AML-193 (cell line): ENCODE measurements at regions not wholly inside any gene's neighbourhood (a gene's known extent, or its start where the extent isn't known, plus 50 kb on each side); places are given as distances from the start of the nearest gene placed in this dataset.
A peak's percentile ranks its signal among the peaks of the same experiment; 100 is the strongest.
"Not testable (repeated sequence)": the region's sequence is repeated elsewhere in the genome, so short reads cannot be mapped to it uniquely, and the experiment has no call there.

Experiments
- DNase-seq, 2 experiments: peaks; one replicate each; lab custom pipeline; 2025; lab: John Stamatoyannopoulos, UW

DNA sequence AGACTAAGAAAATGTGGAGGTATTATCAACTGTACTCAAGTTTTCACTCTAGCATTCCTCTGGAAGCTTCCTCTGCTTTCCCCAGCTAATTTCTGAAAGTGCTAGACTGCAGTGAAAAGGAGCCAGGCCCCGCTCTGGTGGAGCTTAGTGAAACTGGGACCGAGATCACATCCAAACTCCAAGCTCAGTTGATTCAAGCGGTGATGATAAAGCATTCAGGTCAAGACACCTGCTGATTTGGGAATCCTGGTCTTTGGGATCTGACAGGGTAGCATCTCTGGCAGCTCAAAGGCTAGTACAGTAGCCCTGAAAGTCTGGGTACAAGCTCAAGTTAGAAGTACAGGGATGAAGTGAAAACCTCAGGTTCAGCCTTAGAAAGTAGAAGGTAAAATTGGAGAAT, 120.2 kb upstream of the CRIM1 start:
- no peak for DNase-seq

GRCh38 chr2:36223259-36223658, 132.3 kb upstream of the CRIM1 start:
- no peak for DNase-seq

- no peak for DNase-seq
These were observed 133.1 kb upstream of the CRIM1 start for GRCh38 chr2:36222485-36222884.

- no peak for DNase-seq
These were observed 140.9 kb upstream of the CRIM1 start for GRCh38 chr2:36214691-36215090.

DNA sequence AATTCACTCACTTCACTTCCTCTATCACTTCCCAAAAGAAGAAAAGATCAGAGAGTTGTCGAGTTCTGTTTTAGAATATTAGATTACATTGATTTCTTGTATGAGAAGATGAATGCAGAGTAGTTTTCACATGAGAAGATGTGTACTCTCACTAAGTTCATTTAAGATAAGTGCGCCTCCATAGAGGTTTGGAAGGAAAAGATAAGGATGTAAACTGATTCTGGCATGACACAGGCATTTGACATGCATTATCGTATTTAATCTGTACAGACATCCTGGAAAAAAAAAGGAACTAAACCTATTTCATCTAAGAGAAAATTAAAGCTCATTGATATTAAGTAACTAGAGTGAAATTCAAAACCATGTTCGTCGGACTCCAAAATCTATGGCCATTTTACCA, 152.2 kb upstream of the CRIM1 start:
- DNase-seq: no peak

- no peak for DNase-seq
These were observed 158.2 kb upstream of the CRIM1 start for GRCh38 chr2:36197181-36197971.

DNA sequence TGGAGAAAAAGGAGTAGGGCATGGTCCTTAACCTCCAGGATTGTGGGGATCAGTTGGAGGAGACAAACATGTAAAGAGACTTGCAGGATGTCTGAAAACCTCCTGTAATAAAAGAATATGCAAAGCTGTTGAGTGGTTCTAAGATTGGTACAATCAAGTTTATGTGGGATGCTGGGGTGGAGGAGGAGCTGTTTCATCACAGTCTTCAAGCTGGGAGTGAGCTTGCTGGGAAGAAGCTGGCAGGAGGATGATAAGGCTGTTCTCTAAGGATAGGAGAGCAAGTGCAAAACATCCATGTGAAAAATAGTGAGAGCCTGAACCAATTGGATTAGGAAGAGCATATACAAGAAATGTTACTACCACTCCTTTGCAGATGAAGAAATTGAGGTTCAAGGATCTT, 161.9 kb upstream of the CRIM1 start:
- DNase-seq: no peak

- DNase-seq: no peak
These were observed 162.6 kb upstream of the CRIM1 start for GRCh38 chr2:36192983-36193382.

DNA sequence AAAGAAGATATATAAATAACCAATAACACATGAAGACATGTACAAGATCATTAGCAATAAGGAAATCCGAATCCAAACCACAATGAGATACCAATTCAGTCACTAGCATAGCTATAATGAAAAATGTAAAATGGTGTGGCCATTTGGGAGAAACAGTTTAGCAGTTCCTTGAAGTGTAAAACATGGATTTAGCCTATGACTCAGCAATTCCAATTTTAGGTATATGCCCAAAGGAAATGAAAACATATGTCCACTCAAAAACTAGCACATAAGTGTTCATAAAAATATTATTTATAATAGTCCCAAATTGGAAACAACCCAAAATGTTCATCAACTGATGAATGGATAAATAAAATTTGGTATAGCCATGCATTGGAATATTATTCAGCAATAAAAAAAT, 165.5 kb upstream of the CRIM1 start:
- no peak for DNase-seq

DNA sequence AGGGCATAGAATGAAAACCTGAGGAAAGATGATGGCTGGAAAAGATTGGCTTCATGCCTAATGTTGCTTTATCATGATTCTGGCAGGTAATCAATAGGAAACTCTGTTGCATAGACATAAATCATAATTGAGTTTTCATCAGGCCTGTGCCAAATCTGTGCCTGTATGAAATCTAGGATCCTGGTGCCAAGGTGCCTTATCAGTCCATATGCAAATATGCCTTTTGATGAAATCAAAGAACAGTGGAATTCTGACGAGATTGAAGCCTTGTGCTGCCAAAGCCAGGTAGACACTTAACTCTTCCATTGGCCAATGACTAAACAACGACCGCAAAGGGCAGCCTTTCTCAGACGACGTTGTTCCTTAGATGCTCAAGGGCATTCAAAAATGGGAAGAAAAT, 170.0 kb upstream of the CRIM1 start:
- DNase-seq: no peak

- DNase-seq: no peak
These were observed 170.7 kb upstream of the CRIM1 start for GRCh38 chr2:36184848-36185247.

GRCh38 chr2:36180789-36181482, 174.6 kb upstream of the CRIM1 start:
- not testable (repeated sequence) for DNase-seq

- DNase-seq: not testable (repeated sequence)
These were observed 175.3 kb upstream of the CRIM1 start for GRCh38 chr2:36180293-36180692.

DNA sequence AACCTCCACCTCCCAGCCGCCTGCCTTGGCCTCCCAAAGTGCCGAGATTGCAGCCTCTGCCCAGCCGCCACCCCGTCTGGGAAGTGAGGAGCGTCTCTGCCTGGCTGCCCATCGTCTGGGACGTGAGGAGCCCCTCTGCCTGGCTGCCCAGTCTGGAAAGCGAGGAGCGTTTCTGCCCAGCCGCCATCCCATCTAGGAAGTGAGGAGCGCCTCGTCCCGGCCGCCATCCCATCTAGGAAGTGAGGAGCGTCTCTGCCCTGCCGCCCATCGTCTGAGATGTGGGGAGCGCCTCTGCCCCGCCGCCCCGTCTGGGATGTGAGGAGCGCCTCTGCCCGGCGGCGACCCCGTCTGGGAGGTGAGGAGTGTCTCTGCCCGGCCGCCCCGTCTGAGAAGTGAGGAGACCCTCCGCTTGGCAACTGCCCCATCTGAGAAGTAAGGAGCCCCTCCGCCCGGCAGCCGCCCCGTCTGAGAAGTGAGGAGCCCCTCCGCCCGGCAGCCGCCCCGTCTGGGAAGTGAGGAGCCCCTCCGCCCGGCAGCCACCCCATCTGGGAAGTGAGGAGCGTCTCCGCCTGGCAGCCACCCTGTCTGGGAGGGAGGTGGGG, 175.8 kb upstream of the CRIM1 start:
- DNase-seq: not testable (repeated sequence)

DNA sequence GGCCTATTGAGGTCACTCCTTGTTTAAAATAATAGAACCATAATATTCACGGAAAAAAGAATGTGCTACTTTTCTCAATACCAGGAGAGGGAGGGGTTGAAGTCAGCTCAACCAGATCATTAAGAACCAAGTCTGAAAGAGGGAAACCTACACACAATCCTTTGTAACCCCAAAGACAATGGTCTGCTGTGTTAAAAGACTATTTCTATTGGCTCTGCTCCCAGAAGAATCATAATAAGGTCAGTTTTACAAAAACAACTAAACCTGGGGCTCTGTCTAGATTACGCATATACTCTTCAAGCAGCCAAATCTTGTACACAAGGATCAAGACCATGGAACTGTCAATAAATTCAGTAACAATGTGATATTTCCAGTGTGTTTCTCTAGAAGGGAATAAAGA, 177.2 kb upstream of the CRIM1 start:
- no peak for DNase-seq

GRCh38 chr2:36177282-36177681, 178.3 kb upstream of the CRIM1 start:
- peak; percentile 7 to 24 for DNase-seq

GRCh38 chr2:36174920-36175319, 180.7 kb upstream of the CRIM1 start:
- no peak for DNase-seq

GRCh38 chr2:36173760-36174404, 181.7 kb upstream of the CRIM1 start:
- DNase-seq: no peak

DNA sequence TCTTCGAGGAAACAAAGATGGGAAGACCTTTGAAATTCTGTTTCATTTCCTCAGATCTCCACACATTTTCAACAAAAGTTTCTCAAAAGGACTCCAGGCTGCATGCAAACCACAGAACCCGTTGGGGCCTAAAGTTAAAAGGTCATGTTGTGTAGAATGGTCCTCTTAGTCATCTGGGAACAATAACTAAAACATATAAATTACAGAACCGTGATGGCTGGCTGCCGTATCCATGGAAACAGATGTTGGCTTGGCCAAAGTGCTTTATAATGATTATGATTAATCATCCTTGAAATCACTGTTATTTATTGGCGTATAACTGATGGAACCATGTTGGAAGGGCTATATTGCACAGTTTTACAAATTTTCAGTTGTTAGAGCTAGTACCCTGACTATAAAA, 182.8 kb upstream of the CRIM1 start:
- no peak for DNase-seq

GRCh38 chr2:36170805-36171204, 184.8 kb upstream of the CRIM1 start:
- no peak for DNase-seq

GRCh38 chr2:36169843-36170242, 185.7 kb upstream of the CRIM1 start:
- DNase-seq: no peak

DNA sequence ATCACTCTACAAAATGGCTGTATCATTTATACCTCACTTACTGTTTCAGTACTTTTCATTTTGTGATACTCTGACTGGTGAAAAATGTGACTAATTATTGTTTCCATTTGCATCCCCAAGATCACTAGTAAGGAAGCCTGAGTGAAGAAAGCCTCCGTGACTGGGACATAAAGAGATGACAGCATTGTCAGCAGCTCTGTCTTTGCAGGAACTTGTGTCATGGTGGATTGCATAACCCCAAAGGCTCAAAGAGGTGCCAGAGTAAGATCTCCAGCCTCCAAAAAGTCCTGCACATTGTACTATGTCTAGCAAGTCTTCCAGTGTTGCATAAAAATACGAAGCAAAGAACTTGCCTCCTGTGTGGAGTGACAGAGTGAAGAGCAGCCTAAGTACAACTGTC, 187.5 kb upstream of the CRIM1 start:
- peak; percentile 86 to 87 for DNase-seq

- DNase-seq: no peak
These were observed 190.4 kb upstream of the CRIM1 start for GRCh38 chr2:36165132-36165531.
